Neural progenitor cell (in vitro differentiated cells): ENCODE measurements at regions not wholly inside any gene's neighbourhood (a gene's known extent, or its start where the extent isn't known, plus 50 kb on each side); places are given as distances from the start of the nearest gene placed in this dataset.

ENCODE experiments used
- DNase-seq: peaks from one replicate; pipeline ENCODE4 v3.0.0-alpha.2; 2016; ENCODE audit warnings: low spot score
- H2AFZ ChIP-seq: fragments of 200-600 bp; sonication (generic); replicated peaks from 2 replicates; pipeline ENCODE4 v1.6.1; 2016; ENCODE audit warnings: antibody characterized with exemption
- H3F3A ChIP-seq: fragments of 200-600 bp; sonication (generic); 2 replicates; pipeline ENCODE4 v1.6.1; 2016; ENCODE audit warnings: antibody characterized with exemption, low read depth
- H3K27ac ChIP-seq: fragments of 200-600 bp; sonication (generic); 2 replicates; pipeline ENCODE4 v1.5.1; 2016; ENCODE audit warnings: mild to moderate bottlenecking
- H3K27me3 ChIP-seq: fragments of 200-600 bp; sonication (generic); 2 replicates; pipeline ENCODE4 v1.6.1; 2016; ENCODE audit warnings: mild to moderate bottlenecking, moderate library complexity
- H3K36me3 ChIP-seq: fragments of 200-600 bp; sonication (generic); 2 replicates; pipeline ENCODE4 v1.5.1; 2016
- H3K4me1 ChIP-seq: fragments of 200-600 bp; sonication (generic); 2 replicates; pipeline ENCODE4 v1.6.1; 2016; ENCODE audit warnings: mixed run types
- H3K4me2 ChIP-seq: fragments of 200-600 bp; sonication (generic); 2 replicates; pipeline ENCODE4 v1.6.1; 2016
- H3K4me3 ChIP-seq: fragments of 200-600 bp; sonication (generic); 2 replicates; pipeline ENCODE4 v1.5.1; 2016
- H3K79me2 ChIP-seq: fragments of 200-600 bp; sonication (generic); 2 replicates; pipeline ENCODE4 v1.6.1; 2016; ENCODE audit warnings: low read depth
- H3K9ac ChIP-seq: fragments of 200-600 bp; sonication (generic); 2 replicates; pipeline ENCODE4 v1.6.1; 2016
- H3K9me3 ChIP-seq: fragments of 200-600 bp; sonication (generic); 2 replicates; pipeline ENCODE4 v1.5.1; 2016; ENCODE audit warnings: low read depth
- H4K20me1 ChIP-seq: fragments of 200-600 bp; sonication (generic); 2 replicates; pipeline ENCODE4 v1.6.1; 2016; ENCODE audit warnings: low read depth
- H3K27ac Mint-ChIP-seq: 3 replicates; pipeline ENCODE4 v1.8.0; 2021; ENCODE audit warnings: mixed read lengths
- H3K27me3 Mint-ChIP-seq: 2 replicates; pipeline ENCODE4 v1.8.0; 2022; ENCODE audit warnings: low read depth, mild to moderate bottlenecking, inconsistent platforms, moderate library complexity, mixed read lengths; ENCODE audit not compliant: insufficient read depth
- H3K36me3 Mint-ChIP-seq: 3 replicates; pipeline ENCODE4 v1.8.0; 2021; ENCODE audit warnings: mixed read lengths
- H3K4me1 Mint-ChIP-seq: 3 replicates; pipeline ENCODE4 v1.8.0; 2021; ENCODE audit warnings: mixed read lengths
- H3K4me3 Mint-ChIP-seq: 3 replicates; pipeline ENCODE4 v1.8.0; 2021; ENCODE audit warnings: mild to moderate bottlenecking, moderate library complexity, mixed read lengths
- H3K9me3 Mint-ChIP-seq: 3 replicates; pipeline ENCODE4 v1.8.0; 2020; ENCODE audit warnings: mixed read lengths
- CTCF ChIP-seq: fragments of 200-600 bp; sonication (generic); IDR thresholded peaks from 2 replicates; pipeline ENCODE4 v1.5.1; 2017; ENCODE audit warnings: antibody characterized with exemption, mild to moderate bottlenecking
- EZH2 ChIP-seq: fragments of 200-600 bp; sonication (generic); IDR thresholded peaks from 2 replicates; pipeline ENCODE4 v1.6.1; 2017; ENCODE audit warnings: antibody characterized with exemption, mild to moderate bottlenecking, moderate library complexity
- EZH2phosphoT487 ChIP-seq: fragments of 200-600 bp; sonication (generic); IDR thresholded peaks from 2 replicates; pipeline ENCODE4 v1.6.1; 2017; ENCODE audit warnings: antibody characterized with exemption

GRCh38 chr16:73756289-73757178, 540.1 kb upstream of the PSMD7 start:
- H3K27ac Mint-ChIP-seq: no peak overlapping the region
- H3K4me1 Mint-ChIP-seq: peaks cover 4% of the 10 kb centered on the region
- H3K4me3 Mint-ChIP-seq: no peak overlapping the region
- Histone ChIP-seq H3K27me3 (no peaks in the 10 kb centered on the region), H3K9me3 (no peaks in the 10 kb centered on the region), H2AFZ (no peak overlapping the region), H3F3A (no peaks in the 10 kb centered on the region), H3K4me1 (no peaks in the 10 kb centered on the region), H4K20me1 (no peaks in the 10 kb centered on the region), H3K4me3 (no peak overlapping the region), H3K79me2 (no peaks in the 10 kb centered on the region), H3K9ac (no peak overlapping the region), H3K36me3 (no peaks in the 10 kb centered on the region), H3K4me2 (no peak overlapping the region), H3K27ac (no peak overlapping the region)
- H3K36me3 Mint-ChIP-seq: no peaks in the 10 kb centered on the region
- DNase-seq: no peak
- H3K27me3 Mint-ChIP-seq: peaks cover 3% of the 10 kb centered on the region
- peaks cover 6% of the 10 kb centered on the region for H3K9me3 Mint-ChIP-seq
- TF ChIP-seq EZH2phosphoT487 (no peak), EZH2 (no peak), CTCF (no peak)

- Histone ChIP-seq H3K27ac (no peak overlapping the region), H3K4me3 (no peak overlapping the region), H3F3A (no peaks in the 10 kb centered on the region), H3K36me3 (no peaks in the 10 kb centered on the region), H2AFZ (no peak overlapping the region), H4K20me1 (no peaks in the 10 kb centered on the region), H3K79me2 (no peaks in the 10 kb centered on the region), H3K27me3 (no peaks in the 10 kb centered on the region), H3K9ac (no peak overlapping the region), H3K4me1 (no peaks in the 10 kb centered on the region), H3K9me3 (no peaks in the 10 kb centered on the region), H3K4me2 (no peak overlapping the region)
- DNase-seq: no peak
- H3K36me3 Mint-ChIP-seq: no peaks in the 10 kb centered on the region
- no peaks in the 10 kb centered on the region for H3K27me3 Mint-ChIP-seq
- peaks cover 2% of the 10 kb centered on the region for H3K9me3 Mint-ChIP-seq
- H3K27ac Mint-ChIP-seq: no peak overlapping the region
- peaks cover 4% of the 10 kb centered on the region for H3K4me1 Mint-ChIP-seq
- TF ChIP-seq CTCF: no peak
- TF ChIP-seq EZH2: no peak
- no peak for TF ChIP-seq EZH2phosphoT487
- H3K4me3 Mint-ChIP-seq: no peak overlapping the region
These were observed 542.7 kb upstream of the PSMD7 start for GRCh38 chr16:73753931-73754330.

GRCh38 chr16:73750639-73751038, 546.0 kb upstream of the PSMD7 start:
- H3K36me3 ChIP-seq: no peaks in the 10 kb centered on the region
- peaks cover 2% of the 10 kb centered on the region for H3K9me3 Mint-ChIP-seq

More at GRCh38 chr16:73750639-73751038, 546.0 kb upstream of the PSMD7 start:
- Histone ChIP-seq H3K27ac (no peak overlapping the region), H4K20me1 (no peaks in the 10 kb centered on the region), H3F3A (no peaks in the 10 kb centered on the region), H3K27me3 (no peaks in the 10 kb centered on the region), H3K4me2 (no peak overlapping the region), H3K4me3 (no peak overlapping the region), H3K9ac (no peak overlapping the region), H3K4me1 (no peaks in the 10 kb centered on the region), H3K79me2 (no peaks in the 10 kb centered on the region), H3K9me3 (no peaks in the 10 kb centered on the region), H2AFZ (no peak overlapping the region)
- TF ChIP-seq CTCF (no peak), EZH2phosphoT487 (no peak), EZH2 (no peak)
- Mint-ChIP-seq H3K27ac (no peak overlapping the region), H3K27me3 (peaks cover under 1% of the 10 kb centered on the region), H3K4me3 (no peak overlapping the region), H3K36me3 (no peaks in the 10 kb centered on the region), H3K4me1 (no peaks in the 10 kb centered on the region)
- DNase-seq: no peak
